IMR-90 (cell line): ENCODE measurements at regions not wholly inside any gene's neighbourhood (a gene's known extent, or its start where the extent isn't known, plus 50 kb on each side); places are given as distances from the start of the nearest gene placed in this dataset.

Experiments used
- CEBPB ChIP-seq: IDR thresholded peaks from 2 replicates; pipeline ENCODE4 v1.6.1; 2012; ENCODE audit warnings: low read depth, low read length, improper control_type of control experiment
- CTCF ChIP-seq: conservative IDR thresholded peaks from 2 replicates; pipeline ENCODE4 v1.5.1; 2012; ENCODE audit warnings: mild to moderate bottlenecking, low read depth, low read length, improper control_type of control experiment
- FOS ChIP-seq: fragments of 150-350 bp; IDR thresholded peaks from 2 replicates; pipeline ENCODE4 v1.6.1; 2016; ENCODE audit warnings: low read depth, low read length
- MAFK ChIP-seq: IDR thresholded peaks from 2 replicates; pipeline ENCODE4 v1.6.1; 2012; ENCODE audit warnings: low read depth, low read length, improper control_type of control experiment
- POLR2A ChIP-seq: IDR thresholded peaks from 2 replicates; pipeline ENCODE4 v1.6.1; 2012; ENCODE audit warnings: mild to moderate bottlenecking, low read depth, low read length
- RFX5 ChIP-seq: IDR thresholded peaks from 2 replicates; pipeline ENCODE4 v1.8.0; 2012; ENCODE audit warnings: low read depth, mild to moderate bottlenecking, low read length, moderate library complexity
- SMC3 ChIP-seq: fragments of 150-350 bp; IDR thresholded peaks from 2 replicates; pipeline ENCODE4 v1.6.1; 2016; ENCODE audit warnings: low read depth, mild to moderate bottlenecking, antibody characterized with exemption, low read length, moderate library complexity

GRCh38 chr6:4192173-4192572 is 56.8 kb upstream of the ECI2 start:
- TF ChIP-seq CTCF (no peak), RFX5 (no peak), POLR2A (no peak), MAFK (no peak), SMC3 (no peak), FOS (no peak), CEBPB (no peak)
